ENCODE measurements at regions not wholly inside any gene's neighbourhood (a gene's known extent, or its start where the extent isn't known, plus 50 kb on each side); places are given as distances from the start of the nearest gene placed in this dataset.

DNA sequence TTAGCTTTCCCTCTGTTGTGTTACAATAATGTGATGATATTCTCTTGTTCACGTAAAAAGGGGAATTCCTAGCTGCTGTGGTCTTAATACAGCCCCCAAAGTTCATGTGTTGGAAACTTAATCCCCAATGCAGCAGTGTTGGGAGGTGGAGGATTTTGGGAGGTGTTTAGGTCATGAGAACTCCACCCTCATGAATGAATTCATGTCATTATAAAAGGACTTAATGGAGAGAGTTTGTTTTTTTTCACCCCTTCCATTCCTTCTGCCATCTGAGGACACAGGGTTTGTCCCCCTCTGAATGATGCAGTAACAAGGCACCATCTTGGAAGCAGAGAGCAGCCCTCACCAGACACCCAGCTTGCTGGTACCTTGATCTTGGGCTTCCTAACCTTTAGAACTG, 253.4 kb upstream of the DDHD1 start (continued):
- TF ChIP-seq TBP (IDR thresholded peaks at IDR 0.05; ENCODE audit: low read depth, low read length), result no peak

GRCh38 chr14:53401646-53402045, 248.5 kb upstream of the DDHD1 start:
- Histone ChIP-seq H2AFZ (ENCODE audit: low read length) (no peak overlapping the region), H3K14ac (ENCODE audit: insufficient read length) (no peak overlapping the region), H3K79me1 (ENCODE audit: low read depth, low read length) (no peaks in the 10 kb centered on the region), H2BK5ac (ENCODE audit: low read depth, low read length) (no peak overlapping the region), H2BK12ac (ENCODE audit: low read depth, low read length) (no peak overlapping the region), H3K23ac (ENCODE audit: insufficient read length) (no peak overlapping the region), H3K27ac (ENCODE audit: low read depth, low read length) (no peak overlapping the region), H2AK5ac (ENCODE audit: low read depth, low read length) (no peak overlapping the region), H4K8ac (ENCODE audit: extremely low read depth, insufficient read depth, low read length) (no peak overlapping the region), H3K4me2 (ENCODE audit: insufficient read depth in 1 of 2, low read depth in 2 of 2, low read length in 2 of 2) (no peak overlapping the region), H3K9ac (replicated peaks in 1 of 4; ENCODE audit: extremely low read depth in 1 of 4, low read depth in 3 of 4, low read length in 3 of 4) (no peak overlapping the region), H3K79me2 (ENCODE audit: control insufficient read depth in 1 of 2, insufficient read depth in 2 of 2, low read length in 2 of 2) (no peaks in the 10 kb centered on the region), H2BK15ac (ENCODE audit: low read length) (no peak overlapping the region), H2BK20ac (ENCODE audit: low read length) (no peak overlapping the region), H2BK120ac (replicated peaks; ENCODE audit: low read depth, low read length) (no peak overlapping the region), H3K4me1 (replicated peaks in 1 of 4; ENCODE audit: control insufficient read depth in 3 of 4, insufficient read depth in 4 of 4, low read length in 3 of 4) (no peaks in the 10 kb centered on the region), H4K5ac (ENCODE audit: insufficient read length, low read depth, low read length) (no peak overlapping the region), H3K36me3 (ENCODE audit: control insufficient read depth in 2 of 4, insufficient read depth in 4 of 4, low read length in 3 of 4) (no peaks in the 10 kb centered on the region), H3K27me3 (replicated peaks in 1 of 4; ENCODE audit: control insufficient read depth in 3 of 4, extremely low read depth in 1 of 4, insufficient read depth in 3 of 4, low read length in 3 of 4) (no peaks in the 10 kb centered on the region), H3K9me3 (ENCODE audit: insufficient read depth in 2 of 2, low read depth in 1 of 2, low read length in 1 of 2) (no peaks in the 10 kb centered on the region), H3K4me3 (ENCODE audit: extremely low read depth in 1 of 4, insufficient read depth in 2 of 4, low read depth in 3 of 4, low read length in 4 of 4) (no peak overlapping the region), H3K4ac (replicated peaks; ENCODE audit: insufficient read length, low read depth, low read length) (no peak overlapping the region), H3K56ac (replicated peaks; ENCODE audit: insufficient read length, low read depth, low read length) (no peak overlapping the region), H3K23me2 (ENCODE audit: low read depth, low read length) (peaks cover 2% of the 10 kb centered on the region; the same call in 1 of the 2 replicates), H3K18ac (ENCODE audit: extremely low read depth, low read length) (no peak overlapping the region), H4K91ac (replicated peaks; ENCODE audit: insufficient read length, low read length) (no peak overlapping the region), H4K20me1 (replicated peaks in 1 of 2; ENCODE audit: control insufficient read depth in 1 of 2, insufficient read depth in 2 of 2, low read length in 2 of 2) (no peaks in the 10 kb centered on the region)
- 75% methylated on average over 3 of the region's 3 CpGs; no CpG with 5 or more reads in 1 of the 2 experiments for WGBS, 2 experiments (ENCODE audit: extremely low coverage in 1 of 2, insufficient coverage in 1 of 2, insufficient read length in 1 of 2, insufficient replicate concordance in 2 of 2, low coverage in 1 of 2, low lambda C conversion rate in 2 of 2, missing lambda C conversion rate in 1 of 2)
- ChIA-PET POLR2A (ENCODE audit: partially characterized antibody) (no interaction called here), CTCF (ENCODE audit: partially characterized antibody) (no interaction called here)
- DNase-seq (ENCODE audit: low read depth in 1 of 2, low spot score in 2 of 2) (no peak), FAIRE-seq (no peak)
- TF ChIP-seq YY1 (IDR thresholded peaks at IDR 0.05; ENCODE audit: low read depth, low read length), result no peak
- TF ChIP-seq NANOG (IDR thresholded peaks at IDR 0.05; ENCODE audit: insufficient read depth, low read depth, low read length, poor library complexity, severe bottlenecking), result no peak
- no peak for TF ChIP-seq NRF1 (IDR thresholded peaks at IDR 0.05; ENCODE audit: low read depth, low read length)
- no peak for TF ChIP-seq MAFK (IDR thresholded peaks at IDR 0.05; ENCODE audit: low read depth, low read length)
- no peak for TF ChIP-seq TBP (IDR thresholded peaks at IDR 0.05; ENCODE audit: low read depth, low read length)
- TF ChIP-seq TCF12 (IDR thresholded peaks at IDR 0.05; ENCODE audit: low read depth, low read length), result no peak
- TF ChIP-seq RFX5 (IDR thresholded peaks at IDR 0.05; ENCODE audit: borderline replicate concordance, low read depth, low read length), result no peak
- no peak for TF ChIP-seq CBX8 (IDR thresholded peaks at IDR 0.05; ENCODE audit: borderline replicate concordance, low read depth, low read length)
- no peak for TF ChIP-seq POLR2A (IDR thresholded peaks at IDR 0.05; ENCODE audit: control extremely low read depth in 1 of 2, low read depth in 2 of 2, low read length in 2 of 2)
- no peak for TF ChIP-seq SAP30 (IDR thresholded peaks at IDR 0.05; ENCODE audit: insufficient read depth, insufficient replicate concordance, low read length)
- TF ChIP-seq SP4 (IDR thresholded peaks at IDR 0.05; ENCODE audit: low read length), result no peak
- no peak for TF ChIP-seq KDM4A (IDR thresholded peaks at IDR 0.05; ENCODE audit: low read depth, low read length, severe bottlenecking)
- TF ChIP-seq BACH1 (IDR thresholded peaks at IDR 0.05; ENCODE audit: low read length), result no peak
- no peak for TF ChIP-seq FOSL1 (IDR thresholded peaks at IDR 0.05; ENCODE audit: insufficient read depth, low read depth, low read length)

Measured in H1 (cell line).